Keratinocyte (primary cell): ENCODE measurements at regions not wholly inside any gene's neighbourhood (a gene's known extent, or its start where the extent isn't known, plus 50 kb on each side); places are given as distances from the start of the nearest gene placed in this dataset.

Experiments used
- DNase-seq: peaks from one replicate; pipeline ENCODE4 v3.0.0-alpha.2; 2011; ENCODE audit warnings: low read depth, missing footprints, low spot score
- FAIRE-seq: peaks from 2 replicates; lab custom pipeline; 2011; peaks lifted over from hg19 to GRCh38; lab: Jason Lieb, UNC
- H2AFZ ChIP-seq: 2 replicates; pipeline ENCODE4 v1.6.0; 2012; ENCODE audit warnings: low read length, control low read depth, inconsistent platforms; ENCODE audit not compliant: control insufficient read depth
- H3K27ac ChIP-seq: 2 replicates; pipeline ENCODE4 v1.5.1; 2011; ENCODE audit warnings: low read length; ENCODE audit not compliant: control insufficient read depth, insufficient read depth
- H3K27me3 ChIP-seq: 3 replicates; pipeline ENCODE4 v1.6.0; 2011; ENCODE audit warnings: low read length; ENCODE audit not compliant: control insufficient read depth, insufficient read depth; ENCODE audit errors: extremely low read depth
- H3K36me3 ChIP-seq, 2 experiments: 2 replicates in 1 of 2; 3 replicates in 1 of 2; pipeline ENCODE4 v1.5.1; 2011; ENCODE audit warnings: low read length in 2 of 2, mild to moderate bottlenecking in 1 of 2; ENCODE audit not compliant: control insufficient read depth in 2 of 2, insufficient read depth in 2 of 2; ENCODE audit errors: extremely low read depth in 1 of 2
- H3K4me1 ChIP-seq: 3 replicates; pipeline ENCODE4 v1.5.1; 2011; ENCODE audit warnings: low read length; ENCODE audit not compliant: control insufficient read depth, insufficient read depth; ENCODE audit errors: extremely low read depth
- H3K4me2 ChIP-seq: 3 replicates; pipeline ENCODE4 v1.6.0; 2011; ENCODE audit warnings: low read depth, low read length; ENCODE audit not compliant: control insufficient read depth, insufficient read depth; ENCODE audit errors: extremely low read depth
- H3K4me3 ChIP-seq, 3 experiments: fragments of 200-600 bp in 1 of 3; sonication (generic) in 1 of 3; 2 replicates in 2 of 3; 3 replicates in 1 of 3; pipeline ENCODE4 v1.5.1; 2011 to 2016; ENCODE audit warnings: low read length in 3 of 3, mild to moderate bottlenecking in 3 of 3, control low read depth in 2 of 3, inconsistent platforms in 1 of 3, low read depth in 1 of 3, mixed read lengths in 1 of 3, mixed run types in 1 of 3, moderate library complexity in 1 of 3; ENCODE audit not compliant: control insufficient read depth in 2 of 3, insufficient read depth in 2 of 3; ENCODE audit errors: extremely low read depth in 1 of 3
- H3K79me2 ChIP-seq: 2 replicates; pipeline ENCODE4 v1.6.0; 2012; ENCODE audit warnings: low read length; ENCODE audit not compliant: control insufficient read depth, insufficient read depth
- H3K9ac ChIP-seq: 3 replicates; pipeline ENCODE4 v1.6.0; 2011; ENCODE audit warnings: low read length; ENCODE audit not compliant: control insufficient read depth, insufficient read depth; ENCODE audit errors: extremely low read depth
- H3K9me1 ChIP-seq: 3 replicates; pipeline ENCODE4 v1.6.0; 2011; ENCODE audit warnings: low read length; ENCODE audit not compliant: control insufficient read depth, insufficient read depth; ENCODE audit errors: extremely low read depth
- H3K9me3 ChIP-seq: 2 replicates; pipeline ENCODE4 v1.5.1; 2012; ENCODE audit warnings: low read depth, low read length; ENCODE audit not compliant: control insufficient read depth
- H4K20me1 ChIP-seq: 3 replicates; pipeline ENCODE4 v1.6.0; 2011; ENCODE audit warnings: low read length; ENCODE audit not compliant: control insufficient read depth, insufficient read depth; ENCODE audit errors: extremely low read depth
- CTCF ChIP-seq, 3 experiments: IDR thresholded peaks in 1 of 3; conservative IDR thresholded peaks in 1 of 3; optimal IDR thresholded peaks in 1 of 3; 2 replicates in 2 of 3; 3 replicates in 1 of 3; pipeline versions ENCODE3 to v1.5.1; 2011; ENCODE audit warnings: low read length in 3 of 3, mild to moderate bottlenecking in 3 of 3, moderate library complexity in 2 of 3, control low read depth in 1 of 3, inconsistent platforms in 1 of 3; ENCODE audit not compliant: insufficient read depth in 2 of 3; ENCODE audit errors: extremely low read depth in 1 of 3
- EZH2 ChIP-seq: IDR thresholded peaks from one replicate; pipeline ENCODE4 v1.6.1; 2012; ENCODE audit warnings: inconsistent platforms, mild to moderate bottlenecking, low read length, moderate library complexity
- dilution Hi-C: fragments of 300-500 bp; cut with MboI; formaldehyde crosslinking; loops from one replicate; pipeline ENCODE4 v1.7.0; 2020; ENCODE audit warnings: low sequenced_read_pairs; ENCODE audit not compliant: extremely low pct_ligation_motif_present

- no peak overlapping the region for H3K9ac ChIP-seq
- no peak overlapping the region for H2AFZ ChIP-seq
- no peaks in the 10 kb centered on the region for H4K20me1 ChIP-seq
- H3K4me2 ChIP-seq: no peak overlapping the region
- no peaks in the 10 kb centered on the region for H3K79me2 ChIP-seq
- H3K27ac ChIP-seq: no peak overlapping the region
- H3K9me3 ChIP-seq: no peaks in the 10 kb centered on the region
- H3K4me3 ChIP-seq: no peak overlapping the region
- no peaks in the 10 kb centered on the region for H3K4me1 ChIP-seq
- no peaks in the 10 kb centered on the region for H3K36me3 ChIP-seq
- no peaks in the 10 kb centered on the region for H3K27me3 ChIP-seq
- TF ChIP-seq EZH2 (no peak), CTCF (optimal IDR thresholded peaks at IDR 0.05 in 1 of 3, IDR thresholded peaks at IDR 0.05 in 1 of 3, conservative IDR thresholded peaks at IDR 0.05 in 1 of 3; ENCODE audit: extremely low read depth in 1 of 3, insufficient read depth in 2 of 3, low read length in 3 of 3) (no peak)
- DNase-seq (no peak), FAIRE-seq (no peak)
- dilution Hi-C loops: no loop called here
- H3K9me1 ChIP-seq: no peaks in the 10 kb centered on the region
These were observed 147.1 kb upstream of the SLITRK1 start for GRCh38 chr13:84029396-84029795.

- TF ChIP-seq EZH2: no peak
- Histone ChIP-seq H3K9ac (no peak overlapping the region), H4K20me1 (no peaks in the 10 kb centered on the region), H3K27ac (no peak overlapping the region), H3K36me3 (no peaks in the 10 kb centered on the region), H3K4me3 (no peak overlapping the region), H3K27me3 (no peaks in the 10 kb centered on the region), H3K9me3 (no peaks in the 10 kb centered on the region), H2AFZ (no peak overlapping the region), H3K9me1 (no peaks in the 10 kb centered on the region), H3K79me2 (no peaks in the 10 kb centered on the region), H3K4me2 (no peak overlapping the region), H3K4me1 (no peaks in the 10 kb centered on the region)
- no peak for DNase-seq
- FAIRE-seq: no peak
- dilution Hi-C loops: no loop called here
These were observed 143.6 kb upstream of the SLITRK1 start for GRCh38 chr13:84025824-84026223.

- Histone ChIP-seq H3K9ac (no peak overlapping the region), H3K27ac (no peak overlapping the region), H3K4me1 (no peaks in the 10 kb centered on the region), H3K9me3 (no peaks in the 10 kb centered on the region), H4K20me1 (no peaks in the 10 kb centered on the region), H3K4me2 (no peak overlapping the region), H2AFZ (no peak overlapping the region), H3K4me3 (no peak overlapping the region), H3K79me2 (no peaks in the 10 kb centered on the region), H3K9me1 (no peaks in the 10 kb centered on the region), H3K36me3 (no peaks in the 10 kb centered on the region), H3K27me3 (no peaks in the 10 kb centered on the region)
- no peak for TF ChIP-seq EZH2
- no peak for TF ChIP-seq CTCF (optimal IDR thresholded peaks at IDR 0.05 in 1 of 3, IDR thresholded peaks at IDR 0.05 in 1 of 3, conservative IDR thresholded peaks at IDR 0.05 in 1 of 3; ENCODE audit: extremely low read depth in 1 of 3, insufficient read depth in 2 of 3, low read length in 3 of 3)
- FAIRE-seq: no peak
- DNase-seq: no peak
- dilution Hi-C loops: loop anchor here (5.0 kb wide), 1 partner anchor 49 kb away; no protein-coding TSS in a partner anchor
These were observed 114.1 kb upstream of the SLITRK1 start for GRCh38 chr13:83996415-83996814.
